WI38 (cell line): ENCODE measurements at regions not wholly inside any gene's neighbourhood (a gene's known extent, or its start where the extent isn't known, plus 50 kb on each side); places are given as distances from the start of the nearest gene placed in this dataset.
"Not testable (repeated sequence)": the region's sequence is repeated elsewhere in the genome, so short reads cannot be mapped to it uniquely, and the experiment has no call there.

Experiments
- H3K4me3 ChIP-seq: 2 replicates; pipeline ENCODE4 v1.5.1; 2011; ENCODE audit warnings: low read depth, mild to moderate bottlenecking, control low read depth, low read length
- CTCF ChIP-seq: IDR thresholded peaks from 2 replicates; pipeline ENCODE4 v1.5.1; 2012; ENCODE audit warnings: low read depth, mild to moderate bottlenecking, control low read depth, low read length

GRCh38 chr4:31194823-31195222 is 474.7 kb downstream of the PCDH7 start:
- no peak overlapping the region for H3K4me3 ChIP-seq
- no peak for TF ChIP-seq CTCF

- H3K4me3 ChIP-seq, result no peak overlapping the region
- TF ChIP-seq CTCF, result no peak
These were observed 479.5 kb downstream of the PCDH7 start for GRCh38 chr4:31199644-31200043.

- H3K4me3 ChIP-seq, result not testable (repeated sequence)
These were observed 481.9 kb downstream of the PCDH7 start for GRCh38 chr4:31202054-31202453.

- TF ChIP-seq CTCF, result no peak
These were observed 484.7 kb downstream of the PCDH7 start for GRCh38 chr4:31204874-31205273.

DNA sequence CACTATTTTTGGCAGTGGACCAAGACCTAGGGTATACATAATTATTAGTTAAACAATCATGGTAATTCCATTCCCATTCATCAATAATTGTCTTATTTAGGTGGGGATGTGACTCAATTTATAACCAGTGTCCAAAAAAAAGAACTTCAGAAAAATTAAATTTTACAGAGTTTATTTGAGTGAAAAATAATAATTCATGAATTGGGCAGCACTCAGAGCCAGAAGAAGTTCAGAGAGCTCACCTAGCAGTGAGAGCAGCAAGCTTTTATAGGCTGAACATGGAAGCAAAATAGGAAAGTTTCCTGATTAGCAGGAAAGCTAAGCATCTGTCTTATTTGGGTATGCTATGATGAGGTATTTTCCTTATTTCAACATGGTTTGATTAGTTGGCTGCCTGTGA is 500.8 kb downstream of the PCDH7 start:
- H3K4me3 ChIP-seq, result no peak overlapping the region
- TF ChIP-seq CTCF, result no peak

More at GRCh38 chr4:31204874-31205273, 484.7 kb downstream of the PCDH7 start:
- H3K4me3 ChIP-seq, result no peak overlapping the region

- no peak overlapping the region for H3K4me3 ChIP-seq
- TF ChIP-seq CTCF, result no peak
These were observed 507.9 kb downstream of the PCDH7 start for GRCh38 chr4:31228068-31228467.

- no peak for TF ChIP-seq CTCF
- H3K4me3 ChIP-seq, result no peak overlapping the region
These were observed 510.4 kb downstream of the PCDH7 start for GRCh38 chr4:31230594-31230993.

GRCh38 chr4:31234494-31234893 is 514.3 kb downstream of the PCDH7 start:
- no peak overlapping the region for H3K4me3 ChIP-seq

More at GRCh38 chr4:31234494-31234893, 514.3 kb downstream of the PCDH7 start:
- no peak for TF ChIP-seq CTCF
